ENCODE measurements at regions not wholly inside any gene's neighbourhood (a gene's known extent, or its start where the extent isn't known, plus 50 kb on each side); places are given as distances from the start of the nearest gene placed in this dataset.

GRCh38 chr3:72536206-72536877 lies 311.9 kb downstream of the SHQ1 start:
- no peak for DNase-seq
- WGBS, 2 experiments (ENCODE audit: insufficient coverage in 1 of 2, insufficient read length in 1 of 2), result 54 to 56% methylated on average over 4 of the region's 4 CpGs
- Mint-ChIP-seq H3K4me3 (no peak overlapping the region), H3K27me3 (ENCODE audit: insufficient read depth) (peaks cover 11% of the 10 kb centered on the region), H3K4me1 (peaks cover 13% of the 10 kb centered on the region), H3K27ac (no peak overlapping the region), H3K36me3 (ENCODE audit: low read depth) (no peaks in the 10 kb centered on the region), H3K9me3 (peaks cover 3% of the 10 kb centered on the region)
- Histone ChIP-seq H3K36me3 (ENCODE audit: control insufficient read depth, insufficient read depth, low read length) (no peaks in the 10 kb centered on the region), H3K27ac (ENCODE audit: low read depth, low read length) (no peak overlapping the region), H3K27me3 (ENCODE audit: control insufficient read depth, insufficient read depth, low read length, poor library complexity, severe bottlenecking) (no peaks in the 10 kb centered on the region), H3K4me3 (ENCODE audit: low read length) (no peak overlapping the region), H3K9ac (ENCODE audit: extremely low read depth, low read length, poor library complexity, severe bottlenecking) (no peak overlapping the region), H3K9me3 (ENCODE audit: control insufficient read depth, low read length) (peaks cover 2% of the 10 kb centered on the region), H3K4me1 (ENCODE audit: control insufficient read depth, insufficient read depth, low read length) (no peaks in the 10 kb centered on the region)
- no peak for TF ChIP-seq CTCF (conservative IDR thresholded peaks at IDR 0.05)

GRCh38 chr3:72535772-72536171 lies 312.5 kb downstream of the SHQ1 start:
- no peak overlapping the region for H3K4me3 Mint-ChIP-seq
- TF ChIP-seq CTCF (conservative IDR thresholded peaks at IDR 0.05), result no peak
- peaks cover 13% of the 10 kb centered on the region for H3K4me1 Mint-ChIP-seq
- H3K27ac Mint-ChIP-seq, result no peak overlapping the region
- 74 to 79% methylated on average over 3 to 7 of the region's 7 CpGs for WGBS, 2 experiments (ENCODE audit: insufficient coverage in 1 of 2, insufficient read length in 1 of 2)
- Histone ChIP-seq H3K36me3 (ENCODE audit: control insufficient read depth, insufficient read depth, low read length) (no peaks in the 10 kb centered on the region), H3K9me3 (ENCODE audit: control insufficient read depth, low read length) (no peaks in the 10 kb centered on the region), H3K27me3 (ENCODE audit: control insufficient read depth, insufficient read depth, low read length, poor library complexity, severe bottlenecking) (no peaks in the 10 kb centered on the region), H3K4me1 (ENCODE audit: control insufficient read depth, insufficient read depth, low read length) (no peaks in the 10 kb centered on the region), H3K27ac (ENCODE audit: low read depth, low read length) (no peak overlapping the region), H3K9ac (ENCODE audit: extremely low read depth, low read length, poor library complexity, severe bottlenecking) (no peak overlapping the region), H3K4me3 (ENCODE audit: low read length) (no peak overlapping the region)
- no peak for DNase-seq
- H3K27me3 Mint-ChIP-seq (ENCODE audit: insufficient read depth), result peaks cover 11% of the 10 kb centered on the region
- H3K36me3 Mint-ChIP-seq (ENCODE audit: low read depth), result no peaks in the 10 kb centered on the region
- H3K9me3 Mint-ChIP-seq, result peaks cover 1% of the 10 kb centered on the region

- WGBS, 2 experiments (ENCODE audit: insufficient coverage in 1 of 2, insufficient read length in 1 of 2), result 84 to 97% methylated on average over 2 to 8 of the region's 8 CpGs
- H3K4me3 Mint-ChIP-seq, result no peak overlapping the region
- Histone ChIP-seq H3K36me3 (ENCODE audit: control insufficient read depth, insufficient read depth, low read length) (no peaks in the 10 kb centered on the region), H3K27me3 (ENCODE audit: control insufficient read depth, insufficient read depth, low read length, poor library complexity, severe bottlenecking) (no peaks in the 10 kb centered on the region), H3K9ac (ENCODE audit: extremely low read depth, low read length, poor library complexity, severe bottlenecking) (no peak overlapping the region), H3K27ac (ENCODE audit: low read depth, low read length) (no peak overlapping the region), H3K4me3 (ENCODE audit: low read length) (no peak overlapping the region), H3K4me1 (ENCODE audit: control insufficient read depth, insufficient read depth, low read length) (no peaks in the 10 kb centered on the region), H3K9me3 (ENCODE audit: control insufficient read depth, low read length) (no peaks in the 10 kb centered on the region)
- no peak for DNase-seq
- no peaks in the 10 kb centered on the region for H3K36me3 Mint-ChIP-seq (ENCODE audit: low read depth)
- no peaks in the 10 kb centered on the region for H3K9me3 Mint-ChIP-seq
- peaks cover 11% of the 10 kb centered on the region for H3K27me3 Mint-ChIP-seq (ENCODE audit: insufficient read depth)
- no peak for TF ChIP-seq CTCF (conservative IDR thresholded peaks at IDR 0.05)
- H3K4me1 Mint-ChIP-seq, result peaks cover 13% of the 10 kb centered on the region
- no peak overlapping the region for H3K27ac Mint-ChIP-seq
Observed at GRCh38 chr3:72533591-72534473, 314.4 kb downstream of the SHQ1 start.
